NCI-H1694 treated with DMSO at 0.1 percent for 48 hours (cell line): ENCODE measurements at regions not wholly inside any gene's neighbourhood (a gene's known extent, or its start where the extent isn't known, plus 50 kb on each side); places are given as distances from the start of the nearest gene placed in this dataset.
"Not testable (repeated sequence)": the region's sequence is repeated elsewhere in the genome, so short reads cannot be mapped to it uniquely, and the experiment has no call there.

Source experiments
- DNase-seq: peaks from one replicate; lab custom pipeline; 2025; lab: John Stamatoyannopoulos, UW

DNA sequence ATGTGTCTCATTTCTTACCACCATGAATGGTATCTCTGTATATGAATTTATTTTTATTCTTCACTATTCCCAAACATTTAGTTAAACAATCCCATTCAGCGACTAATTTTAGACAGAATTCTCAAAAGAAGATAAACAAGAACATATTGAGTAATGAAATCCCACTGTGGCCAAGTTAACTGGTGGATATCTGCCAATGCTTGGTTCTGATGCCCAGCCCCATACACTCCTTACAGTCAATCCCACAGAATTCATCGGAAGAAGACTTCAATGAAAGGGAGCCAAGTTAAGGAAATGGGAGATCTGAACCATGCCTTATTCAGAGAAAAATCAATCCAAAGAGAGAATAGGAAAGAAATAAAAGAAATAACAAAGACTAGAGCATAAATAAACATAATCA, 518.0 kb downstream of the XPNPEP1 start:
- no peak for DNase-seq

DNA sequence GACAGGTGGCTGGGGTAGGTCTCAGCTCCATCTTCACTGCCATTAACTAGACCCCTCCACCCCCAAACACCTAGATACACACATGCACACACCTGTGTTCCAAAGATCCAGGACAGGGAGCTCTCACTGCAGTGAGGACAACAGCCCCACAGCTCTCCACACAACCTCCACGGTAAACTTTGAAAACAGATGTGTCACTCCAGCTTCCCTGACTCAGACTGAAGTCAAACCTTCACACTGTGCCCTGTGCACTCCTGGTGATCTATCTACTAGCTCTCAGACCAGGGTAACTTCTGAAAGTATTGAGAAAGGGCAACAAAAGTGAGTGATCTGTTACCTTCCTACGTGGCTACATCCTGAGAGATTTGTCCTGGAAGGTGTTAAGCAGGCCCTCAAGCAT, 519.8 kb downstream of the XPNPEP1 start:
- DNase-seq, result no peak

- no peak for DNase-seq
Observed at GRCh38 chr10:109393425-109393824, 529.9 kb downstream of the XPNPEP1 start.

GRCh38 chr10:109386921-109387320, 536.4 kb downstream of the XPNPEP1 start:
- DNase-seq, result no peak

- DNase-seq, result no peak
Observed at GRCh38 chr10:109386101-109386500, 537.2 kb downstream of the XPNPEP1 start.

GRCh38 chr10:109379186-109379585, 544.1 kb downstream of the XPNPEP1 start:
- DNase-seq, result no peak

DNA sequence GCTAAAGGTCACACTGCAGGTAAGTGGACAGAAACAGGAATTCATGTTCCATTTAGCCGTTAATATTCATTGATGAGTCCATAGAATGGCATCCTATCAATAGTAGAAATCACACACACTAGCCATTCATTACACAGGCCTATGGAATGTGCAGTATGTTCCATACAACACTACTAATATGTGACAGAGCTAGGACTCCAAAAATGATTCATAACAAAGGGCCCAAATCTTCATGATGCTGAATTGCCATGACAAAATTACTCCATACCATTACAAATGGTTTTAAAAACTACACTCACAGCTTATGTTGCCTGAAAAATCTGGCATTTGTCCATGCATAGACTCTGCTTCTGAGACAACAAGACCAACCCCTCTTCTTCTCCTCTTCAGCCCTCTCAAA, 549.1 kb downstream of the XPNPEP1 start:
- DNase-seq, result no peak

GRCh38 chr10:109359316-109359715, 564.0 kb downstream of the XPNPEP1 start:
- no peak for DNase-seq

DNA sequence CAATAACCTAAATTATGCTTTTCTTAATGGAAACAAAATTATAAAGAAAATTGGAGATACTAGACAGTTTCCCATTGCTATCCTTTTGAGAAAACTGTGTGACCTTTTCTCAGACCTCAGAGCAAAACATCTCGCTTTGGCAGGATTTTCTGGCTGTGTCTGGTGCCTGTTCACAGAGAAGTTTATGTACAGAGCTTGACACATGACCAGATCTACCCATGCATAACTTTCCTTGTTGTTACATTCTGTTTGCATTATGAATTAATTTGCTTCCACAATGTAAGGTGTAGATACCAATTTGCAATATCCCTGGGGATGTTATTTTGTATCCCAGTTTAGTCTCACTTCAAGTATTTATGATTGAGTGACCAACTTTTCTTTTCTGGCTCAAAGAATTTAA, 565.0 kb downstream of the XPNPEP1 start:
- DNase-seq, result no peak

- no peak for DNase-seq
Observed at GRCh38 chr10:109348324-109348723, 575.0 kb downstream of the XPNPEP1 start.

- no peak for DNase-seq
Observed at GRCh38 chr10:109343293-109343692, 580.0 kb downstream of the XPNPEP1 start.

DNA sequence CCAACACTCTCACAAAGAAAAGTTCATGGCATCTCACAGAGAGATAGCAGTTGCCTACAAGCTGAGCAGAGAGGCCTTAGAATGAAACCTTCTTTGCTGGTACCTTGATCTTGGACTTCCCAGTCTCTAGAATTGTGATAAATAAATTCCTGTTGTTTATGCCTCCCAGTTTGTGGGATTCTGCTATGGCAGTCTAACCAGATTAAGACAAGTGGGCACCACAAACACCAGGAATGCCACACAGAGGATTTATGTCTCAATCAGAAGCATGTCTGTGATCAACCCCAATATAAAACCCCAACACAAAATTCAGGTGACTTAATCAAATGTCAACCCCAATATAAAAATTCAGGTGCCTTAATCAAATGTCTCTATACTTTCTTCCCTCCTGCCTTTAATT, 581.3 kb downstream of the XPNPEP1 start:
- DNase-seq, result no peak

DNA sequence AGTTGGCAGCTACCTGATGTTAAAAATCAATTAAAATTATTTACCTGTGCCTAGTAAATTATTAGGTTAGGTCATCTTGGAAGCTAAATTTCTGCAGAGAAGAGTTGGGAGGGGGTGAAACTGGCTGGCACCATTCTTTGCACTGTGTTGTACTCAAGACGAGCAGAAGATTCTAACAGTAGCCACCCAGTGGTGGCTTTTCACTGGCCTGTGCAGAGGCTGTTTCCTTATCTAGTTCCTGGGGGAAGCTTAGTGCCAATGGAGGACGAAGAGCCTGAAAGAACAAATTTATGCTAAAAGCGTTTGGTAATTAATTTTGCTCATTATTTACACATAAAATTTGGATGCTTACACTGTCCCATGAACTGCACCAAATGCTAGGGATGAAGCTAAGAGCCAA, 595.3 kb downstream of the XPNPEP1 start:
- no peak for DNase-seq

DNA sequence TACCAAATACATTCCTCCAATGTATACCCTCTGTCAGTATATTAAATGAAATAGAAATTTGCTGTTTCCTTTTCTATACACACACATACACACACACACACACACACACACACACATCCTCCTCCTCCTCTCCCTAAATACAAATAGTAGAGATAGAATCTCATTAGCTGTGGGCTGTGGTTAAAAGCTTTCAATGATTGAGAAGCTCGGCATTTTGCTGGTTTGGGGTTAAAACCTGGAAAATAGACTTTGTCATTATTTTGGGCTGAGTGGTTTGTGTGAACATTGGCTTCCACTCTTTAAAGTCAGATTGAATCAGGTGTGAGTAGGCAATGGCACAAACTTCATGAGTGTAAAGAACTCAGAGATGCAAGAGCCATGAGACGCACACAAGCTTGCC, 596.0 kb downstream of the XPNPEP1 start:
- DNase-seq, result no peak

GRCh38 chr10:109324721-109325120, 598.6 kb downstream of the XPNPEP1 start:
- DNase-seq, result no peak

- no peak for DNase-seq
Observed at GRCh38 chr10:109317746-109318366, 605.5 kb downstream of the XPNPEP1 start.

GRCh38 chr10:109314016-109314415, 609.3 kb downstream of the XPNPEP1 start:
- not testable (repeated sequence) for DNase-seq

- DNase-seq, result not testable (repeated sequence)
Observed at GRCh38 chr10:109312555-109312954, 610.8 kb downstream of the XPNPEP1 start.

DNA sequence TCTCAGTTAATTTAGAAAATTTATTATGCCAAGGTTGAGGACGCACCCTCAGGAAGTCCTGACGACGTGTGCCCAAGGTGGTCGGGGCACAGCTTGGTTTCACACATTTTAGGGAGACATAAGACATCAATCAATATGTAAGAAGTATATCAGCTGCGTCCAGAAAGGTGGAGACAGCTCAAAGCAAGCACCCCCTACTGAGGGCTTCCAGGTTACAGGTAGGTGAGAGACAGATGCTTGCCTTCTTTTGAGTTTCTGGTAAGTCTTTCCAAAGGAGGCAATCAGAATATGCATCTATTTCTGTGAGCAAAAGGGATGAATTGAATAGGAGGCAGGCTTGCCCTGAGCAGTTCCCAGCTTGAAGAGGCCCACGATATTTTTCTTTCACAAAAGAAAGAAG, 614.3 kb downstream of the XPNPEP1 start:
- no peak for DNase-seq

GRCh38 chr10:109307102-109307501, 616.2 kb downstream of the XPNPEP1 start:
- not testable (repeated sequence) for DNase-seq

DNA sequence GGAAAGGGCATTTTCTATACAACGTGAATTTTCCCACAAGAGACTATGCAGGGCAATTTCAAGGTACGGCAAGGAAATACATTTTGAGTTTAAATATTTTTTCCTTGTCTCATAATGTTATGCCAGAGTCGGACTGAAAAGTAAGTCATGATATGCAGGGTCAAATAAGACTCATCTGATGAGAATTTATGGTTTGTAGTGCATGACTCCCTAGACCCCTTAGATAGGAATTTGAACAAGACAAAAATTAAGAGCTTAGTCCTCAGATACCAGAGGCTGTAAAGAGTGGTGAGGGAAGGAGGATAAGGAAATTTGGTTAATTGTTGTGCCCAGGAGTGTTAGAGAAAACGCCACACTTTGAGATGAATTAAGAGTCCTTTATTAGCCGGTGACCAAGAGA, 616.6 kb downstream of the XPNPEP1 start:
- no peak for DNase-seq

DNA sequence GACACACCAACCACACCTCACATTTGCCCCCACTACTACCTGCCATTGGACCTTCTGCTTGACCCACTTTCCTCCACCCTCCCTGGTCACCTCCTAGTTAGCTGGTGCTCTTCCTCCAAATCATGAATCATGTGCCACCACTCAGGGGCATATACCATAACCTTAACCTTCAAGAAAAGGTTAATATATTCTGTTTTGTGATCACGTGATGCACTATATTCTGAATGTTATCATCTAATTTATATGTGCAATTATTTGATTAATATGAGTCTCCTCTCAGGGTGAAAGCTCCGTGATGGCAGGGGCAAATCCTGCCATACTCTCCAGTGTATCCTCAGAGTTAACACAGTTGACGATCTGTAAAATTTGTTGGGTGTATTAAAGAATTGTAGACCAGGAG, 635.5 kb downstream of the XPNPEP1 start:
- no peak for DNase-seq

- DNase-seq, result no peak
Observed at GRCh38 chr10:109282510-109282909, 640.8 kb downstream of the XPNPEP1 start.

DNA sequence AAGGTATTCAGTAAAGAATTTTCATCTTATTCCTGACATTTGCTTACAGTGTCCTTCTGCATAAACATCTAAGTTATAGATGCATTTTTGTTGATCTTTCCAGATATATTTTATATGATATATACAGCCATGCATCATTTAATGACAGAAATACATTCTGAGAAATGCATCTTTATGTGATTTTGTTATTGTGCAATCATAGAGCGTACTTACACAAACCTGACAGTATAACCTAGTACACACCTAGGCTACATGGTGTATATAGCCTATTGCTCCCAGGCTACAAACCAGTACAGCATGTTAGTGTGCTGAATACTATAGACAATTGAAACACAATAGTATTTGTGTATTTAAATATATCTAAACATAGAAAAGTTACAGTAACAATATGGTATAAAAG, 642.0 kb downstream of the XPNPEP1 start:
- DNase-seq, result no peak

DNA sequence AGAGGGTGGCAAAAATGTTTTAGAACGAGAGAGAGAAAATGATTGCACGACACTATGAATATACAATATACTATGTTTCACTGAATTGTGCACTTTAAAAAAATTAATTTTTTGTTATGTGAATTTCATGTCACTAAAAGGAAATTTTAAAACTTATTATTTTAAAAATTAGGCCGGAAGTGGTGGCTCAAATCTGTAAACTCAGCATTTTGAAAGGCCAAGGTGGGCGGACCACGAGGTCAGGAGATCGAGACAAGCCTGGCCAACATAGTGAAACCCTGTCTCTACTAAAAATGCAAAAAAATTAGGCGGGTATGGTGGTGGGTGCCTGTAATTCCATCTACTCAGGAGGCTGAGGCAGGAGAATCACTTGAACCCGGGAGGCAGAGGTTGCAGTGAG, 642.5 kb downstream of the XPNPEP1 start:
- no peak for DNase-seq
